Ovary (tissue), 3 donors: ENCODE measurements at regions not wholly inside any gene's neighbourhood (a gene's known extent, or its start where the extent isn't known, plus 50 kb on each side); places are given as distances from the start of the nearest gene placed in this dataset.

Experiments used
- CTCF ChIP-seq, 3 donors: fragments of 450-650 bp in 2 of 3; fragments of 200-600 bp in 1 of 3; IDR thresholded peaks; one replicate each; pipeline versions ENCODE4 v1.5.1 to v1.8.0; 2016 to 2022; ENCODE audit warnings: antibody characterized with exemption in 3 of 3, mild to moderate bottlenecking in 1 of 3
- EP300 ChIP-seq: sonication (generic); formaldehyde crosslinking; IDR thresholded peaks from one replicate; pipeline ENCODE4 v1.6.1; 2017; ENCODE audit warnings: antibody characterized with exemption
- POLR2A ChIP-seq: fragments of 450-650 bp; IDR thresholded peaks from one replicate; pipeline ENCODE4 v1.6.1; 2017; ENCODE audit warnings: antibody characterized with exemption, mild to moderate bottlenecking, moderate library complexity
- donor health status: DM: no; HTN: no; CAD: no.

- TF ChIP-seq CTCF (IDR thresholded peaks at IDR 0.05): no peak
- TF ChIP-seq POLR2A: no peak
- no peak for TF ChIP-seq EP300
Observed at GRCh38 chr12:24081092-24081529, 131.6 kb upstream of the SOX5 start.
